ENCODE measurements at regions not wholly inside any gene's neighbourhood (a gene's known extent, or its start where the extent isn't known, plus 50 kb on each side); places are given as distances from the start of the nearest gene placed in this dataset.

- H3K36me3 ChIP-seq: no peaks in the 10 kb centered on the region
- H3K27ac ChIP-seq: no peak overlapping the region
- DNase-seq: no peak
- H3K9me3 ChIP-seq: no peaks in the 10 kb centered on the region
- TF ChIP-seq CTCF (IDR thresholded peaks at IDR 0.05) (no peak), POLR2A (IDR thresholded peaks at IDR 0.05) (no peak), POLR2AphosphoS5 (IDR thresholded peaks at IDR 0.05) (no peak), EP300 (IDR thresholded peaks at IDR 0.05; ENCODE audit: low read depth) (no peak)
- no peak overlapping the region for H3K4me3 ChIP-seq
- H3K27me3 ChIP-seq: no peaks in the 10 kb centered on the region
- WGBS, 2 donors (ENCODE audit: low coverage in 1 of 2): 80 to 82% methylated on average over 2 to 15 of the region's 15 CpGs
- in situ Hi-C loops (cut with MboI; ENCODE audit: low pct_ligation_motif_present in 1 of 4, low pct_unique_long_range_greater_than_20kb in 1 of 4, low sequenced_read_pairs in 3 of 4) (no loop called here), intact Hi-C loops (cut with DNase I; ENCODE audit: low total_unique reads) (no loop called here)
- no peaks in the 10 kb centered on the region for H3K4me1 ChIP-seq
Measured at GRCh38 chr2:238631491-238632180, 204.9 kb downstream of the ASB1 start.

GRCh38 chr2:238632181-238633060 lies 205.7 kb downstream of the ASB1 start:
- Histone ChIP-seq H3K27ac (no peak overlapping the region), H3K27me3 (no peaks in the 10 kb centered on the region), H3K4me1 (no peaks in the 10 kb centered on the region), H3K36me3 (no peaks in the 10 kb centered on the region), H3K4me3 (no peak overlapping the region), H3K9me3 (no peaks in the 10 kb centered on the region)
- WGBS, 2 donors (ENCODE audit: low coverage in 1 of 2): 84% methylated on average over 25 of the region's 26 CpGs; no CpG with 5 or more reads in 1 of the 2 donors
- DNase-seq: no peak
- intact Hi-C loops (cut with DNase I; ENCODE audit: low total_unique reads): no loop called here
- in situ Hi-C loops (cut with MboI; ENCODE audit: low pct_ligation_motif_present in 1 of 4, low pct_unique_long_range_greater_than_20kb in 1 of 4, low sequenced_read_pairs in 3 of 4): no loop called here
- TF ChIP-seq EP300 (IDR thresholded peaks at IDR 0.05; ENCODE audit: low read depth) (no peak), POLR2AphosphoS5 (IDR thresholded peaks at IDR 0.05) (no peak), POLR2A (IDR thresholded peaks at IDR 0.05) (no peak)

GRCh38 chr2:238633426-238634328 lies 206.9 kb downstream of the ASB1 start:
- DNase-seq: no peak
- H3K4me1 ChIP-seq: no peaks in the 10 kb centered on the region
- H3K9me3 ChIP-seq: no peaks in the 10 kb centered on the region
- no peaks in the 10 kb centered on the region for H3K36me3 ChIP-seq
- 84 to 88% methylated on average over 35 to 41 of the region's 41 CpGs for WGBS, 2 donors (ENCODE audit: low coverage in 1 of 2)
- no peak for TF ChIP-seq POLR2AphosphoS5 (IDR thresholded peaks at IDR 0.05)
- no peak for TF ChIP-seq POLR2A (IDR thresholded peaks at IDR 0.05)
- no peak for TF ChIP-seq CTCF (IDR thresholded peaks at IDR 0.05)
- TF ChIP-seq EP300 (IDR thresholded peaks at IDR 0.05; ENCODE audit: low read depth): no peak
- intact Hi-C loops (cut with DNase I; ENCODE audit: low total_unique reads) (no loop called here), in situ Hi-C loops (cut with MboI; ENCODE audit: low pct_ligation_motif_present in 1 of 4, low pct_unique_long_range_greater_than_20kb in 1 of 4, low sequenced_read_pairs in 3 of 4) (no loop called here)
- no peak overlapping the region for H3K4me3 ChIP-seq
- H3K27ac ChIP-seq: no peak overlapping the region
- no peaks in the 10 kb centered on the region for H3K27me3 ChIP-seq

- no peaks in the 10 kb centered on the region for H3K36me3 ChIP-seq
- H3K27ac ChIP-seq: no peak overlapping the region
- H3K9me3 ChIP-seq: no peaks in the 10 kb centered on the region
- in situ Hi-C loops (cut with MboI; ENCODE audit: low pct_ligation_motif_present in 1 of 4, low pct_unique_long_range_greater_than_20kb in 1 of 4, low sequenced_read_pairs in 3 of 4) (no loop called here), intact Hi-C loops (cut with DNase I; ENCODE audit: low total_unique reads) (no loop called here)
- 82% methylated on average over 12 of the region's 12 CpGs; no CpG with 5 or more reads in 1 of the 2 donors for WGBS, 2 donors (ENCODE audit: low coverage in 1 of 2)
- H3K27me3 ChIP-seq: no peaks in the 10 kb centered on the region
- no peaks in the 10 kb centered on the region for H3K4me1 ChIP-seq
- TF ChIP-seq EP300 (IDR thresholded peaks at IDR 0.05; ENCODE audit: low read depth) (no peak), POLR2AphosphoS5 (IDR thresholded peaks at IDR 0.05) (no peak), POLR2A (IDR thresholded peaks at IDR 0.05) (no peak), CTCF (IDR thresholded peaks at IDR 0.05) (no peak)
- no peak overlapping the region for H3K4me3 ChIP-seq
- no peak for DNase-seq
Measured at GRCh38 chr2:238634701-238635357, 208.1 kb downstream of the ASB1 start.

All from transverse colon (tissue), 4 donors.